Kidney epithelial cell (primary cell): ENCODE measurements at regions not wholly inside any gene's neighbourhood (a gene's known extent, or its start where the extent isn't known, plus 50 kb on each side); places are given as distances from the start of the nearest gene placed in this dataset.
A peak's percentile ranks its signal among the peaks of the same experiment; 100 is the strongest.
"Not testable (repeated sequence)": the region's sequence is repeated elsewhere in the genome, so short reads cannot be mapped to it uniquely, and the experiment has no call there.

Source experiments
- DNase-seq: peaks from one replicate; pipeline ENCODE4 v3.0.0-alpha.2; 2010; ENCODE audit warnings: low read depth
- H3K27me3 ChIP-seq: 2 replicates; pipeline ENCODE4 v1.6.0; 2011; ENCODE audit warnings: low read length; ENCODE audit not compliant: control insufficient read depth, insufficient read depth
- H3K36me3 ChIP-seq: 2 replicates; pipeline ENCODE4 v1.5.1; 2011; ENCODE audit warnings: low read length; ENCODE audit not compliant: control insufficient read depth, insufficient read depth
- H3K4me3 ChIP-seq: 2 replicates; pipeline ENCODE4 v1.5.1; 2011; ENCODE audit warnings: low read depth, mild to moderate bottlenecking, control low read depth, low read length
- TF ChIP-seq, protein P1 (sequence below): IDR thresholded peaks from 2 replicates; pipeline ENCODE4 v1.5.1; 2011; ENCODE audit warnings: mild to moderate bottlenecking, moderate library complexity, low read length, control low read depth, inconsistent platforms; ENCODE audit not compliant: insufficient read depth, poor library complexity, severe bottlenecking

DNA sequence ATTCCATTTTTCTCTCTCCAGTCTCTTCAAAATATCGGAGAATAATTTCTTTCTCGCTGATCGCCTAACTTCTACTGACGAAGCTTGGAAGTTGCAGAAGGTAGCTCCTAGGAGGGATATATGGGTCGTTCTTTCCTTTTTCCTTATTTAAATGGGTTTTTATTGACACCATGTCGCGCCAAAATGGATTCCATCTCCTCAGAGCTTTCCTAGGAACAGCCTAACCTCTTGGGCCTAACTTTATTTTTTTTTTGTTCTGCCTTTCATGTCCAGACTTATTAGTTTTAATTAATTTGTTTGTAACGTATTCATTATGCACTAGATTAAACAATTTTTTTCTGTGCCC, 92.0 kb upstream of the XIST start:
- TF ChIP-seq, protein P1, sequence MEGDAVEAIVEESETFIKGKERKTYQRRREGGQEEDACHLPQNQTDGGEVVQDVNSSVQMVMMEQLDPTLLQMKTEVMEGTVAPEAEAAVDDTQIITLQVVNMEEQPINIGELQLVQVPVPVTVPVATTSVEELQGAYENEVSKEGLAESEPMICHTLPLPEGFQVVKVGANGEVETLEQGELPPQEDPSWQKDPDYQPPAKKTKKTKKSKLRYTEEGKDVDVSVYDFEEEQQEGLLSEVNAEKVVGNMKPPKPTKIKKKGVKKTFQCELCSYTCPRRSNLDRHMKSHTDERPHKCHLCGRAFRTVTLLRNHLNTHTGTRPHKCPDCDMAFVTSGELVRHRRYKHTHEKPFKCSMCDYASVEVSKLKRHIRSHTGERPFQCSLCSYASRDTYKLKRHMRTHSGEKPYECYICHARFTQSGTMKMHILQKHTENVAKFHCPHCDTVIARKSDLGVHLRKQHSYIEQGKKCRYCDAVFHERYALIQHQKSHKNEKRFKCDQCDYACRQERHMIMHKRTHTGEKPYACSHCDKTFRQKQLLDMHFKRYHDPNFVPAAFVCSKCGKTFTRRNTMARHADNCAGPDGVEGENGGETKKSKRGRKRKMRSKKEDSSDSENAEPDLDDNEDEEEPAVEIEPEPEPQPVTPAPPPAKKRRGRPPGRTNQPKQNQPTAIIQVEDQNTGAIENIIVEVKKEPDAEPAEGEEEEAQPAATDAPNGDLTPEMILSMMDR = no peak

DNA sequence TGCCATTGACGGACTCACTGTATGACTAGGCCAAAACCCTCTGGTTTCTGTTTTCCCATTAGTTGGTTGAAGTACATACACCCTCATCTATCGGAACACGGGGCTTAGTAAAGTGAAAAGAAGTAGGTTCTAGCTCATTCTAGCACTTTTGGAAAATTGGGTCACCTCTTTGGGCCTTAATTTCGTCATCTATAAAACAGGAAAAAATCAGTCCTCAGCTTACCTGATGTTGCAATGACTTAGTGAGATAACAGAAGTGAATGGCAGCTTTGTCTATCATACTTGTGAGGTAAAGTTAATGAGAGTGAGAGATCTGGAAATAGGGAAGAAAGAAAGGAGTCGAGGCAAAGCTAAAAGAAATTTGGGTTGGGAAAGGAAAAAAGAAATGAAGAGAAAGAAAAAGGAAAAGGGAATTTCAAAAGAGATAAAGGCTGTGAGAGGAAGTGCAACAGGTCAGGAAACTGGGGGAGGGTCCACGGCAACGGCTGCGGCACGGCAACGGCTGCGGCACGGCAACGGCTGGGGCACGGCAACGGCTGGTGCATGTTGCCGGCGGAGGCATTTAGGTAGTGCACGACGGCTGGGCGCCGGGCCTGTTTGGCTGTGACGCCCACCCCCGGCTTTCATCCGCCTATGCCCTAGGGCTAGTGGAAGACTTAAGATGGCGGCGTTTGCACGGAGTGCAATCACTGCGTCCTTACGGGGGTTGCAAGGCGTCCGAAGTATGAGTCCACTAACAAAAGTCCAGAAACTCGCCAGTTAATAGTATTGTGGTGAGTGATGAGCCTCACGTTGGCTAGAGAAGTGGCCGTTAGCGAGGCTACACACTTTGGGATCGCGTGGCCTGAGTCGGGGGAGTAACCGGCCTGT, 91.4 kb upstream of the XIST start:
- DNase-seq = peak; percentile 50
- TF ChIP-seq, protein P1 = no peak
- no peaks in the 10 kb centered on the region for H3K27me3 ChIP-seq

More for the DNA sequence above, 92.0 kb upstream of the XIST start:
- DNase-seq = no peak
- Histone ChIP-seq H3K27me3 (no peaks in the 10 kb centered on the region), H3K4me3 (peak overlapping the region; percentile 92), H3K36me3 (no peaks in the 10 kb centered on the region)

DNA sequence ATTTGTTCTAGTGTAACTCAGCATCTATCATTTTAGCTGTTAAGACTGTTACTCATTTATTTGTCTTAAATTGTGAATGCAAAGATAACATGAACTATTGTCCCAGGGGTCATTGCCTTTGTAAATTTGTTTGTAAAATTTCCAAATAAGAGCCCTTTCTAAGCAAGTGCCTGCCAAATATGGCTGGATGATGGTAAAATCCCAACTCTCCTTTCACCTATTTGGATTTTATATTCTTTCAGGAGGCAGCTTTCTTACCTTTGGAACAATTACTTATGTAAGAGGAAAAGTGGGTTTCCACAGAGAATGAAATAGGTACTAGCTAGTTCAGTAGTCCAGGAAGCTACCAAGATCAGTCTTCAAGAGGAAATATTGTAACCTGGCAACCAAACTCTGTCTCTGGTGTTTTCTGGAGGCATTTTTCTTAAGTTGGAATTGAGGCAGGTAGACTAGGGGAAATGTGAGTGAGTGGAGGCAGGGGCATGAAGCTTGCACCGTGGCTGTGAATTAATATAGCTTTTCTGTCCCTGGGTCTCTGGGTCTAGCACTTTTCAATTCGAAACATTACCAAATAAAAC, 88.5 kb upstream of the XIST start:
- H3K4me3 ChIP-seq = no peak overlapping the region

More for the DNA sequence above, 91.4 kb upstream of the XIST start:
- Histone ChIP-seq H3K36me3 (no peaks in the 10 kb centered on the region), H3K4me3 (peak overlapping the region; percentile 92)

DNA sequence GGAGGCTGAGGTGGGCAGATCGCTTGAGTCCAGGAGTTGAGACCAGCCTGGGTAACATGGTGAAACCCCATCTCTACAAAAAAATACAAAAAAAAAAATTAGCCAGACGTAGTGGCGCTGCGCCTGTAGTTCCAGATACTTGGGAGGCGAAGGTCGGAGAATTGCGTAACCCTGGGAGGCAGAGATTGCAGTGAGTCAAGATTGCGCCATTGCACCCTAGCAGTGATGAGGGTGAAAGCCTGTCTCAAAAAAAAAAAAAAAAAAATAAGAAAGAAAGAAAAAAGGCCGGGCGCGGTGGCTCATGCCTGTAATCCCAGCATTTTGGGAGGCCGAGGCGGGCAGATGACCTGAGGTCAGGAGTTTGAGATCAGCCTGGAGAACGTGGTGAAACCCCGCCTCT, 85.3 kb upstream of the XIST start:
- not testable (repeated sequence) for H3K36me3 ChIP-seq, H3K4me3 ChIP-seq, H3K27me3 ChIP-seq, DNase-seq

More for the DNA sequence above, 88.5 kb upstream of the XIST start:
- H3K27me3 ChIP-seq = no peaks in the 10 kb centered on the region
- TF ChIP-seq, protein P1 = no peak
- no peak for DNase-seq
- no peaks in the 10 kb centered on the region for H3K36me3 ChIP-seq

DNA sequence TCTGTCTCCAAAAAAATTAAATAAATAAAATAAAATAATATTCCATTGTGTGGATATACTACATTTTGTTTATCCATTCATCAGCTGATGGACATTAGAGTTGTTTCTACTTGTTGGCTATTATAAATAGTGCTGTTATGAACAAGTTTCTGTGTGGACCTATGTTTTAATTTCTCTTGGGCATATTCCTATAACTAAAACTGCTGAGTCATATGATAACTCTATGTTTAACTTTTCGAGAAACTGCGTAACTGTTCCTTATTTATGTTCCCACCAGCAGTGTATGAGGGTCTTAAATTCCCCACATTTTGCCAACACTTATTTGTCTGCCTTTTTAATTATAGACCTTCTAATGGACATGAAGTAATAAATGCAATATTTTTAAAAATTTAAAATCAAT, 80.0 kb upstream of the XIST start:
- Histone ChIP-seq H3K36me3 (no peaks in the 10 kb centered on the region), H3K4me3 (no peak overlapping the region), H3K27me3 (no peaks in the 10 kb centered on the region)
- TF ChIP-seq, protein P1 = no peak
- DNase-seq = no peak

DNA sequence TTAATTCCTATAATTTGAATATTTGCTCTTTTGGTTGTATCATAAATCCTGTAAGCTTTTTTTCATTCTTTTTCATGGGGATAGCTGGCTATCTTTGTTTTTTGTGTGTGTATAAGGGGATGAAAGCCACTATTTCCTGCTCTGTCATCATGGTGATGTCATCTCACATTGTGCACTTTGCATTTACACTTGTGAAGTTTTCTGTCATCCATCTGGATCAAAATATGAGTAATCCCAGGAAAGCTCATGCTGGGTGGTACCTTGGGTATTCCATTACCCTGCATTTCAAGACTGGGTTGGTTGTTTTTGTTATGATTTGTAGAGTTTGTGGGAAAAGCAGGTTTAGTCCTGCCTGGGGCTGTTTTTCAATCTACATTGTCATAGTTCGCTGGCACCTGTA, 77.8 kb upstream of the XIST start:
- no peaks in the 10 kb centered on the region for H3K27me3 ChIP-seq
- DNase-seq = no peak
- H3K4me3 ChIP-seq = no peak overlapping the region
- H3K36me3 ChIP-seq = no peaks in the 10 kb centered on the region
- TF ChIP-seq, protein P1 = no peak
